Raji (cell line): ENCODE measurements at regions not wholly inside any gene's neighbourhood (a gene's known extent, or its start where the extent isn't known, plus 50 kb on each side); places are given as distances from the start of the nearest gene placed in this dataset.

Source experiments
- POLR2A ChIP-seq: IDR thresholded peaks from 2 replicates; pipeline ENCODE4 v1.6.1; 2011; ENCODE audit warnings: low read depth, low read length, control low read depth; ENCODE audit not compliant: insufficient read depth

DNA sequence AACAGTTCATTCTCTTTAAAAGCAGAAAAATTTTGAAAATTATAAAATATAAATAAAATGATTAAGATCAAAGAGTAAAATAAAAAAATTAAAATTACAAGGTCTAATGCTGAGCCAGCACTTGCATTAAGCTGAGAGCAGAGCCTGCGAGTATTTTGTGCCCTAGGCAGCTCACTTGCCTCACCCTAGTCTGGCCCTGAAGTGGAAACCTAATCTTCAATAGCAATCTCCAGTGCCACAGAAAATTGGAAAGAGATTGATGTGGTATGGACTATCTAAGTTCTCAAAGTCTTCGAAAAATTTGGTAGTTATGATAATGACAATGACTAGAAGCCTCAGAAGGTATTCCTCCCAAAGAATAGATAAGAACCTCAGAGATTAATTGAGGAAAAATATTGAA lies 459.4 kb upstream of the CBLB start:
- no peak for TF ChIP-seq POLR2A

DNA sequence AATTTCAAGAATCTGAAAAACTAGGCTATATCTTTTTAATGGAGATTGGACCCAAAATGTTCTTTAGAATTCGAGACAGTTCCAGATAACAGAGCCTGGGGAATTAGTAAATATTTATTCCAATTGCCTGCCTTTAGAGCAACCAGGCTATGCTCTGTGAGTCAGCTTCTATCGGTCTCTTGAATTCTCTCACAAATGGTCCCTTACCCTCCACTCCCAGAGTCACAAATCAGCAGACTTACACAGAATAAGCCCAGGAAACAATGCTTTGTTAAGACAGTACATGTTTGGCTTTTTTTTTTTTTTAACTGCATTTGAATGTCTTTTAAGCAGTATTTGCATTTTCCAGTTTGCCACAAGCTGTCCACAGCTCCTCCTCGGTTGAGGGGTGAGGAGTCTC lies 460.7 kb upstream of the CBLB start:
- no peak for TF ChIP-seq POLR2A

DNA sequence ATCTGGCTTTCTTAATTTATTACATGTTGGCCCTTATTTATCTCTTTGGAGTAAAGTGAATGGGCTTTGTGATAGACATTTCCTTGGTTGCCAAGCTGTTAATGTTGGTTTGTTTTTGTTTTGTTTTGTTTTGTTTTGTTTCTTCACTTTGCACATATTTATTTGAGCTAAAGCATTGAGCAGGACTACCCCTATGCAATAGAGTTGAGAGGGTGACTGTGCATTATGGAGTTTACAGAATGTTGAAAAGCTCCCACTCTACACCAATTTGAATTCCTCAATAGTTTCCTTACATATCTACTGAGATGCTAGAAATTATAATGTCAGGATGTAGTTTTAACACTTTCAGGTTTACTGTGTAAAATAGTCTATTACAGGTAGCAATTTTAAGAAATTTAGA lies 462.8 kb upstream of the CBLB start:
- no peak for TF ChIP-seq POLR2A

DNA sequence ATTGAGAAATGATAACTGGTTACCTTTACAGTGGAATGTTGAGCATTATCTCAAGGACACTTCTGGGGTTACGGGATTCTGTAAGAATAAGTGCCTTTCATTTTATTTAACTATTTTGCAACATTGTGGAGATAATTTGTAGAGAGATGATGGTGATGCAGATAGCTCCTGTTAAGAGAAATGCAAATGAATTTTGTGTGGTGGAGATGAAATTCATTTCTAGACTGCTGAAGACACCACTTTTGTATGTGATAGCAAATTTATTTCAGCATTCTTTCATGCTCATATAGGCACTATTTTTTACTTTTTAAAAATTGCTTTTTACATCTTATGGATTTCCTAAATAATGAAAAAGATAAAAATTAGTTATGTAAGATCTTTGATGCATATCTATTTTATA lies 463.3 kb upstream of the CBLB start:
- TF ChIP-seq POLR2A = no peak

DNA sequence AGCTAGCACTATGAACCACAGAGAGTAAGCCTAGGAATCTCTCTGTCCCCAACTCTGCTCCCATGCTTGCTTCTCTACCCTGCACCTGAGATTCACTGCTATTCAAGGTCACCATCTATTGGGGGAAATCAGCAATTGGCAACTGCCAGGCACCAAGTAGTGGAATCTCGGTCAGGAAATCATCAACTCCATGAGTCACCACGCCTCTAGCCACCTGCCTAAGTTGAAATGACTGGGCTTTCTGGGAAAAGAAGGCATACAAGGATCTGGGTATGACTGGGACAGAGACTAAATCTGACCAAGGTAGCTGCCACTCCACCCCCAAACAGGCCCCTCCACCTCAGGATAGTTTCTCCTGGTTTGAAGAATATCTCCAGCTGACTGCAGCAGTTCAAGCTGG lies 464.1 kb upstream of the CBLB start:
- no peak for TF ChIP-seq POLR2A

DNA sequence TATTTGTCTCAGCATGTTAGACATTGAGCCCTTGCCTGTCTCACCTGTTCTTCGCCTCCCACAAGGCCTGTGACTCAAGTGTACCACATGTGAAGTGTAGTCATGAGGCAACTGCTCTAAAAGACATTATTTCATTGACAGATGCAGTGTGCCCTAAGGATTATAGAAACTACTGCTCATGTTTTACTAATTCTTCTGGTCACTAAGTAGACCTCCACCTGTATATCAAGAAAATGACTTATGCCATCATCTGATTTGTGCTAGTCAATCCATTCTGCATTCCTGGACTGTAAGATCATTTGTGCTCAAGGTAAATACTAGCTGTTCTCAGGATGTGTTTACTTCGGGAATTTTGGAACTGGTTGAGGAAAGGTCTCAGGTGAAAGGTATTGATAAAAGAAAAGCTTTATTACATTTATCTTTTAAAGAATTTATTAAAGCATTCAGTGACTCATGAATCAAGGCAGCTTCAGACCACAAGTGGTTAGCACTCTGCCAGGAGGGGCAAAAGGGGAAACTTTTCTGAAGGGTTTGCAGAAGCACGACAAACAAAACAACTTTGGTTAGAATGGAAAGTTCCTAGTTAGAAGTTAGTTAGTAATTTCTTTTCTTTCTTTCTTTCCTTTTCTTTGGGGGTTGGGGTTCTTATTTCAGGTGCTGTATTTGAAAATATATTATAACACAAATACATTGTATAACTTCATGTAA lies 465.3 kb upstream of the CBLB start:
- no peak for TF ChIP-seq POLR2A

DNA sequence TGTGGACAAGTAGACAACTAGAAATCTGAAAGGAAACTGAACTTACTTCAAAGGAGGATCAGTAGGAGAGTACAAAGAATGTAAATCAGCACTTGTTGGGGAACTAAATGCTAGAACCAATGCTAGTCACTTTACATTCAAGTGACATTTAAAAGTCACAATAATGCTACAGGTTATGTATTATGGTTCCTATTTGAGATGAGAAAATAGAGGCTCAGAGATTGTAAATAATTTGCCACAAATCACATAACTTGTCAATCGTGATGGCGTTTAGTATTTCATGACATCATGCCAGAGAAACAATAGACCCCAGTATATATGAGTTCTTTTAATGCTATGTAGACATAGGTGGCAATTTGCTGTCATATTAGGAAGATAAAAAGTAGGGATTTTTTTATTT lies 467.8 kb upstream of the CBLB start:
- no peak for TF ChIP-seq POLR2A

DNA sequence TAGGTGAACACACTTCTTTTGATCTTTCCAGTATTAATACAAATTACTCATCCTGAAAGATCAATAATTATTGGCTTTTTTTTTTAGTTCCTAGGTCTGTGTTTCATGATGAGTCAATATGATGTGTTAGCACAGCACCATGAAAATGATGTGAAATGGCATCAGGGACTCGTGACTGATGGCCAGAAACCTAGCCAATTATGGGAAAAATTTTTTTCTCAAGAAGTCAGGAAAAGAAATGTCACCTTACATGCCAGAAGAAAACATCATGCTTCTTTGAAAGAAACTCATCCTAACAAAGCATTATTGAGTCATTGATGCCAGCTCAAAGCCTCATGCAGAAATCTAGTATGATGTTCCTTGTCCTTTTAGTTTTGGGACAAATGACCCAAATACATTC lies 468.3 kb upstream of the CBLB start:
- TF ChIP-seq POLR2A = no peak

DNA sequence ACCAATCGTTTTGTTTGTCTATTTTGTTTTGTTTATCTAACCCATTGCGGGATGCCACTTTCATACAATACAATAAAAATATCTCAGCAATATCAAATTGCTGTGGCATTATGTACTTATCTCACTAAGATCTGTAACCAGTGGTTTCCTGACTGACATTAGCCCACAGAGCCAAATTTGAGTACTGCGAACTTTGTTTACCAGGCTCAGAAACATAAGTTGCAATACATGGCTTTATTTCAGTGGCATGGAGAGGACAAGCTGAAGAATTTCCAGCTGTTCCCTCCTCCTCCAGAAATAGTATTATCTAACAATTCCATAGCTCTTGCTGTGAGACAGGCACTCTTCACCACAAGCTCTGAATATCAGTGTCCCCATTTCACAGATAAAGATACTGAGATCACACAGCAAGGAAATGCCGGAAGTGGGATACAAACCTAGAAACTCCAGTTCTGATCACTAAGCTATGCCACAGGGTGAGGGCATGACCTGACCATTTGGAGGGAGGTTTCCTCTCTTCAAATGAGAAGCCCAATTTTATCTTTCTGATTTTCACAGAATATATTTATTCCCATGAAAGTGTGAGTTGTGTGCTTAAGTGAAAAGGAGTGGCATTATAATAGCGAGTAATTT lies 469.9 kb upstream of the CBLB start:
- TF ChIP-seq POLR2A = no peak

DNA sequence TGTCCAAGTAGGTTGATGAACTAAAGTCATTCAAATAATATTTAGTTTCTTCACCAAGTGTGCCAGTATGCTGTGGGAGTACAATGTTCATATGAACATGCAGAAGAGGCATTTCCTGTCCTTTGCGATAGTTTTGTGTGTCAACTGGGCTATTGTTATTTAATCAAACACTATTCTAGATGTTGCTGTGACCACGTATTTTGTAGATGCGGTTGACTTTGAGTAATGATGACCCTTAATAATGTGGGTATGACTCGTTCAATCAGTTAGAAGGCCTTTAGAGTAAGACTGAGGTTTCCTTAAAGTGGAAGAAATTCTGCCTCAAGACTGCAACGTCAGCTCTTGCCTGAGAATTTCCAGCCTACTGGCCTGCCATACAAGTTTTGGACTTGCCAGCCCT lies 470.7 kb upstream of the CBLB start:
- no peak for TF ChIP-seq POLR2A

DNA sequence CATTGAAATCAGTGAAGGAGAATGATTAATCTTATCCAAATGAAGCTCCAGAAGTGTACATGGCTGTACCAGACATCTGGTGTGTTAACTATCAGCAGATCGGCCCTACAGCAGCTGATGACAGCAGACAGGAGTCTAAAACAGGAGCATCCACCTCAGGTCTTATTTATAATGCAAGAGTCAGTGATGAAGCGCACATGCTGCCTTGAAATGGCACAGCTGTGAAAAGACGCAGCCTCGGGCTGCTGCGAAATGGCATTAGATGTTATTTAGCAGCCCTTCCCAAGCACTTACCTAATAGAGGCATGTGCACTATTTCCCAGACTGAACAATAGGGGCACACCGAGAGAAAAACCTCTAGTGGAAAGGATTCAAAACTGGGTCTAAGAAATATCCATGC lies 472.3 kb upstream of the CBLB start:
- TF ChIP-seq POLR2A = no peak

DNA sequence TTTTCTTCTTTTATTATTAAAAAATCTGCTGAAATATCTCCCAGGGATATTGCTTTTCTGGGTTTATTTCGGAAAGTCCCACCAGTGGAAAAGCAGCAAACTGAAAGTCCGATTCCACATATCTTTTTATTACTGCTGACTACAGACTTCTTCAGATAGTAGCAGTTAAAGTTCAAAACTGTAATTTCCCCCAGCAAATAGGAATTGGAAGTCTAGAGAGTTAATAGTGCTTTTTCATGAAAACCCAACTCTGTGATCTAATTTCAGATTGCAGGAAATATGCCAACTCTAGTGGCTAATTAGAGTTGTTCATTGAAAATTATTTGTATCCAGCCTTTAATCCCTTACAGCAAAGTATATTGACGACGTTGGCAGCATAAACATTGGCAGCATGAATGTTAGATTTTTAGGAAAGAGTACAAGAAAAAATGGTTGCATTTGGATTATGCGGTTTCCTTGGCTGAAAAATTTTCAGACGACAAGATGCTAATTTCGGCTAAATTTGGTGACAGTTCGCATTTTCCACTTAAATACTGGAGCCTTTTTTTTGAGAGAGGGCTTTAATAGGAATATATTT lies 472.9 kb upstream of the CBLB start:
- TF ChIP-seq POLR2A = no peak

DNA sequence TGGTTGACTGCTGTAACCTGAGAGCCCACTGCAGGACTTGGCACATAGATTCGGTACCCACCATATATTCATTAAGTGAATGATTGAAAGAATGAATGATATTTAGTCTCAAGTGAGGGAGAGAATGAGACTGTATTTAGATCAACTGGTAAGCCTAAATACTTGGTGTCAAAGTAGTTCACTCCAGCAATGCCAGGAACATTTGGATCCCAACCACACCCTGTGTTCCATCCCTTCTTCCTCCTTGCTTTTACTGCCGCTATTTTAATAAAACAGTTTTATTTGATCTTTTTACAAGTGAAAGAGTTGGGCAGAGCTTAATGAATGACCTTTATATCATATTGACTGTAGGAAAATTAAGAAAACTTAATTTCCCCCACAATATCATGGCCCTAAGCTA lies 473.6 kb upstream of the CBLB start:
- TF ChIP-seq POLR2A = no peak

DNA sequence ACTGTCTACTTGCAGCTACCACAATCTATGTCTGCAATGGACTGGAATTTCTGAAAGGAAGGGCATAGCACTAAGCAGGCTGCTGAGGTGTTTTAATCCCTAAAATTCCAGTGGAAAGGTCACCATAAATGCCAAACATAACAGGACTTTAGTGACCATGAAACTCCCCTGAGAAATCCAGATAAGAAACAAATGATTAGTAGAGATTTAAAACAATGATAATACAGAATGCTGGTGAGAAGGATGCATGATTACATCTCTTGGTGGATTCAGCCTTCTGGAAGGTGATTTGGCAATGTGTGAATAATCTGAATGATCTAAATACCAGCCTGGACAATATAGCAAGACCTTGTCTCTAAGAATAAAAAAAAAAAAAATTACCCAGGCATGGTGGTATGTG lies 475.0 kb upstream of the CBLB start:
- no peak for TF ChIP-seq POLR2A

DNA sequence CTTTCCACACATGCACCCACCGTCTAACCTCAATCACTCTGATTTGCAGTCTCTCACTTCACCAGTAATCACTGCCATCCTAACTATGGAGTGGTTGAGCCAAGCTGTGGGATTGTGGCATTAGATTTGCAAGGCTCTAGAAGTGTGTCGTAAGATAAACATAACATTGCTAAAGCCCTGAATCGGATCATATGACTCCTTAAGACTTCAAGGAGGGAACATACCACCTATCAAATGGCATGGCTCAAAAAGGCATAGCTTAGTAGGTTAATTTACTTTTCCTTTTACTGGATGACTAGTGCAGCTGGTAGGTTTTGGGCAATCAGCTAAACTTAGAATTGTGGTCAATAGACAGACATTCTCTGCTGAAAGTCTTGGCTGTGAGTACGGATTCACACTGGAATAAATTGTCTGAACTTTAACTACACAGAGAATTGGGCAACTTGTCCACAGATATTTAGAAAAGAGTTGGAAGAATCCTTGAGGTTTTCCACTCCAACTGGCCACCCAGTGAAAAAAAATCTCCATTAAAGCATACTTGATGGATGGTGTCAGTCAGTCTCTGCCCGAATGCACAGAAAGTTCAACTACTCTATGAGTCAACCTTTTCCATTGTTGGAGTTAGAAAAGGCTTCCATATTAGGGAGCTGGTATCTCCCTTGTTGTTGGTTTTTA lies 476.7 kb upstream of the CBLB start:
- TF ChIP-seq POLR2A = no peak

DNA sequence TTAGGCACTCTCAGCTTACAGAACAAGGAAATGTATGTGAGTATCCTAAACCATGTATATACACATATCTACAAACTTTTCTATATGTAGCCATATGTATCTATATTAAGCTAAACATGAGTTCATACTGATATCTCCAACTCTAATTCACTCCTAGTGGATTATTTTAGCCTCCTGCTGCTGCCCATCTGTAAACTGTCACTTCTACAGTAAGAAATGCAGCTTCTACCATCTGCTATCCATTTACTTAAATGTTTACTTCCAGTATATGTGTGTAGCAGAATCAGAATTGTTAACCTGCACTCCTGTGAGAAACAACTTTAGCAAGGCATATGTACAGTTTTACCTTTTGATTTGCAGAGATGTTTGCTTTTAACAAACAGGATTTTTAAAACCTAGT lies 478.5 kb upstream of the CBLB start:
- no peak for TF ChIP-seq POLR2A
